HepG2 (cell line): ENCODE measurements at regions not wholly inside any gene's neighbourhood (a gene's known extent, or its start where the extent isn't known, plus 50 kb on each side); places are given as distances from the start of the nearest gene placed in this dataset.

Source experiments
- ARHGAP35 ChIP-seq: sonication (generic); formaldehyde crosslinking; IDR thresholded peaks from 2 replicates; pipeline ENCODE4 v1.9.0; 2022; ENCODE audit warnings: mild to moderate bottlenecking, inconsistent platforms, moderate library complexity, missing genetic modification reagents, borderline replicate concordance
- ASH2L ChIP-seq: fragments of 300-600, 200-600 bp; sonication (generic); IDR thresholded peaks from 2 replicates; pipeline ENCODE4 v1.7.0; 2017; ENCODE audit warnings: low read depth, mild to moderate bottlenecking, moderate library complexity, mixed read lengths, low read length; ENCODE audit not compliant: insufficient read length
- DZIP1 ChIP-seq: sonication (generic); formaldehyde crosslinking; IDR thresholded peaks from 2 replicates; pipeline ENCODE4 v1.5.0; 2020; ENCODE audit warnings: mild to moderate bottlenecking, missing genetic modification reagents
- EED ChIP-seq: sonication (generic); formaldehyde crosslinking; IDR thresholded peaks from 2 replicates; pipeline ENCODE4 v1.5.0; 2020; ENCODE audit warnings: mild to moderate bottlenecking, missing genetic modification reagents
- ERF ChIP-seq: IDR thresholded peaks from 2 replicates; pipeline ENCODE4 v1.6.1; 2018; ENCODE audit warnings: missing biosample characterization, missing genetic modification reagents
- HIVEP1 ChIP-seq: sonication (generic); formaldehyde crosslinking; IDR thresholded peaks from 2 replicates; pipeline ENCODE4 v1.4.0; 2020; ENCODE audit warnings: mild to moderate bottlenecking, missing genetic modification reagents
- HMG20B ChIP-seq: conservative IDR thresholded peaks from 2 replicates; pipeline ENCODE4 v1.6.1; 2016; ENCODE audit warnings: missing genetic modification reagents, missing compliant biosample characterization
- KLF13 ChIP-seq: sonication (generic); formaldehyde crosslinking; IDR thresholded peaks from 2 replicates; pipeline ENCODE4 v1.4.0; 2020; ENCODE audit warnings: mild to moderate bottlenecking, missing genetic modification reagents
- MTA1 ChIP-seq: sonication (generic); formaldehyde crosslinking; IDR thresholded peaks from 2 replicates; pipeline ENCODE4 v1.4.0; 2020; ENCODE audit warnings: missing genetic modification reagents, mild to moderate bottlenecking, borderline replicate concordance
- MZF1 ChIP-seq: sonication (generic); formaldehyde crosslinking; IDR thresholded peaks from 2 replicates; pipeline ENCODE4 v1.8.1; 2023; ENCODE audit warnings: mild to moderate bottlenecking, missing genetic modification reagents, borderline replicate concordance
- POLR2AphosphoS5 ChIP-seq: IDR thresholded peaks from 2 replicates; pipeline ENCODE4 v1.6.1; 2012; ENCODE audit warnings: low read depth, low read length
- RAD51 ChIP-seq: fragments of 450-650 bp; IDR thresholded peaks from 2 replicates; pipeline ENCODE4 v1.6.1; 2016; ENCODE audit warnings: borderline replicate concordance
- TARDBP ChIP-seq: sonication (generic); formaldehyde crosslinking; IDR thresholded peaks from 2 replicates; pipeline ENCODE4 v1.8.0; 2022; ENCODE audit warnings: mild to moderate bottlenecking, missing genetic modification reagents
- ZMAT3 ChIP-seq: sonication (generic); formaldehyde crosslinking; conservative IDR thresholded peaks from 2 replicates; pipeline ENCODE4 v1.7.0; 2021; ENCODE audit warnings: missing genetic modification reagents
- ZNF431 ChIP-seq: sonication (generic); formaldehyde crosslinking; IDR thresholded peaks from 2 replicates; pipeline ENCODE4 v1.9.0; 2022; ENCODE audit warnings: missing genetic modification reagents, low read depth, mild to moderate bottlenecking, borderline replicate concordance
- ZNF558 ChIP-seq: sonication (generic); formaldehyde crosslinking; IDR thresholded peaks from 2 replicates; pipeline ENCODE4 v1.9.0; 2022; ENCODE audit warnings: mild to moderate bottlenecking, missing genetic modification reagents, borderline replicate concordance
- TF ChIP-seq, protein P1 (sequence below): sonication (generic); formaldehyde crosslinking; IDR thresholded peaks from 2 replicates; pipeline ENCODE4 v1.5.1; 2020; ENCODE audit warnings: missing genetic modification reagents, mild to moderate bottlenecking, borderline replicate concordance
- TF ChIP-seq, protein P2 (sequence below), 2 experiments: sonication (generic) in 1 of 2; formaldehyde crosslinking in 1 of 2; IDR thresholded peaks; 2 replicates each; pipeline versions ENCODE4 v1.4.0 to v1.6.1; 2018 to 2020; ENCODE audit warnings: missing genetic modification reagents in 2 of 2, borderline replicate concordance in 1 of 2, low read depth in 1 of 2, mild to moderate bottlenecking in 1 of 2, missing biosample characterization in 1 of 2
- TF ChIP-seq, protein P3 (sequence below): sonication (generic); formaldehyde crosslinking; IDR thresholded peaks from 2 replicates; pipeline ENCODE4 v1.4.0; 2020; ENCODE audit warnings: missing genetic modification reagents
- TF ChIP-seq, protein P4 (sequence below): sonication (generic); formaldehyde crosslinking; IDR thresholded peaks from 2 replicates; pipeline ENCODE4 v1.4.0; 2020; ENCODE audit warnings: missing genetic modification reagents

GRCh38 chr6:168244961-168245551, 74.5 kb downstream of the DACT2 start (continued):
- 0 out of 2 replicates have a peak, but pooled peaks have one; percentile 48 for TF ChIP-seq ZNF431
- 0 out of 2 replicates have a peak, but pooled peaks have one; percentile 24 for TF ChIP-seq ARHGAP35 (CRISPR knock-in tag)
- TF ChIP-seq ZMAT3 (CRISPR knock-in tag), result no peak
- TF ChIP-seq ZNF558 (CRISPR knock-in tag), result no peak
- TF ChIP-seq, protein P1, sequence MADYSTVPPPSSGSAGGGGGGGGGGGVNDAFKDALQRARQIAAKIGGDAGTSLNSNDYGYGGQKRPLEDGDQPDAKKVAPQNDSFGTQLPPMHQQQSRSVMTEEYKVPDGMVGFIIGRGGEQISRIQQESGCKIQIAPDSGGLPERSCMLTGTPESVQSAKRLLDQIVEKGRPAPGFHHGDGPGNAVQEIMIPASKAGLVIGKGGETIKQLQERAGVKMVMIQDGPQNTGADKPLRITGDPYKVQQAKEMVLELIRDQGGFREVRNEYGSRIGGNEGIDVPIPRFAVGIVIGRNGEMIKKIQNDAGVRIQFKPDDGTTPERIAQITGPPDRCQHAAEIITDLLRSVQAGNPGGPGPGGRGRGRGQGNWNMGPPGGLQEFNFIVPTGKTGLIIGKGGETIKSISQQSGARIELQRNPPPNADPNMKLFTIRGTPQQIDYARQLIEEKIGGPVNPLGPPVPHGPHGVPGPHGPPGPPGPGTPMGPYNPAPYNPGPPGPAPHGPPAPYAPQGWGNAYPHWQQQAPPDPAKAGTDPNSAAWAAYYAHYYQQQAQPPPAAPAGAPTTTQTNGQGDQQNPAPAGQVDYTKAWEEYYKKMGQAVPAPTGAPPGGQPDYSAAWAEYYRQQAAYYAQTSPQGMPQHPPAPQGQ (CRISPR knock-in tag), result no peak
- TF ChIP-seq KLF13 (CRISPR knock-in tag), result no peak
- no peak for TF ChIP-seq DZIP1 (CRISPR knock-in tag)
- TF ChIP-seq EED (CRISPR knock-in tag), result no peak
- peak; percentile 48 for TF ChIP-seq ASH2L
- TF ChIP-seq, protein P2, sequence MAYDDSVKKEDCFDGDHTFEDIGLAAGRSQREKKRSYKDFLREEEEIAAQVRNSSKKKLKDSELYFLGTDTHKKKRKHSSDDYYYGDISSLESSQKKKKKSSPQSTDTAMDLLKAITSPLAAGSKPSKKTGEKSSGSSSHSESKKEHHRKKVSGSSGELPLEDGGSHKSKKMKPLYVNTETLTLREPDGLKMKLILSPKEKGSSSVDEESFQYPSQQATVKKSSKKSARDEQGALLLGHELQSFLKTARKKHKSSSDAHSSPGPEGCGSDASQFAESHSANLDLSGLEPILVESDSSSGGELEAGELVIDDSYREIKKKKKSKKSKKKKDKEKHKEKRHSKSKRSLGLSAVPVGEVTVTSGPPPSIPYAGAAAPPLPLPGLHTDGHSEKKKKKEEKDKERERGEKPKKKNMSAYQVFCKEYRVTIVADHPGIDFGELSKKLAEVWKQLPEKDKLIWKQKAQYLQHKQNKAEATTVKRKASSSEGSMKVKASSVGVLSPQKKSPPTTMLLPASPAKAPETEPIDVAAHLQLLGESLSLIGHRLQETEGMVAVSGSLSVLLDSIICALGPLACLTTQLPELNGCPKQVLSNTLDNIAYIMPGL (CRISPR knock-in tag; IDR thresholded peaks at IDR 0.05; ENCODE audit: borderline replicate concordance in 1 of 2, low read depth in 1 of 2), result 0 out of 4 replicates have a peak, but pooled peaks of 1 of the 2 experiments have one; percentile 42
- peak; percentile 87 for TF ChIP-seq ERF (CRISPR knock-in tag)
- TF ChIP-seq, protein P3, sequence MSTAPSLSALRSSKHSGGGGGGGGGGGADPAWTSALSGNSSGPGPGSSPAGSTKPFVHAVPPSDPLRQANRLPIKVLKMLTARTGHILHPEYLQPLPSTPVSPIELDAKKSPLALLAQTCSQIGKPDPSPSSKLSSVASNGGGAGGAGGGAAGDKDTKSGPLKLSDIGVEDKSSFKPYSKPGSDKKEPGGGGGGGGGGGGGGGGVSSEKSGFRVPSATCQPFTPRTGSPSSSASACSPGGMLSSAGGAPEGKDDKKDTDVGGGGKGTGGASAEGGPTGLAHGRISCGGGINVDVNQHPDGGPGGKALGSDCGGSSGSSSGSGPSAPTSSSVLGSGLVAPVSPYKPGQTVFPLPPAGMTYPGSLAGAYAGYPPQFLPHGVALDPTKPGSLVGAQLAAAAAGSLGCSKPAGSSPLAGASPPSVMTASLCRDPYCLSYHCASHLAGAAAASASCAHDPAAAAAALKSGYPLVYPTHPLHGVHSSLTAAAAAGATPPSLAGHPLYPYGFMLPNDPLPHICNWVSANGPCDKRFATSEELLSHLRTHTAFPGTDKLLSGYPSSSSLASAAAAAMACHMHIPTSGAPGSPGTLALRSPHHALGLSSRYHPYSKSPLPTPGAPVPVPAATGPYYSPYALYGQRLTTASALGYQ (CRISPR knock-in tag), result peak; percentile 77
- TF ChIP-seq POLR2AphosphoS5, result no peak
- no peak for TF ChIP-seq MZF1 (CRISPR knock-in tag)
- no peak for TF ChIP-seq RAD51
- 0 out of 2 replicates have a peak, but pooled peaks have one; percentile 49 for TF ChIP-seq HMG20B (CRISPR knock-in tag)
- peak; percentile 66; the same call in 1 of the 2 replicates for TF ChIP-seq TARDBP
- TF ChIP-seq, protein P4, sequence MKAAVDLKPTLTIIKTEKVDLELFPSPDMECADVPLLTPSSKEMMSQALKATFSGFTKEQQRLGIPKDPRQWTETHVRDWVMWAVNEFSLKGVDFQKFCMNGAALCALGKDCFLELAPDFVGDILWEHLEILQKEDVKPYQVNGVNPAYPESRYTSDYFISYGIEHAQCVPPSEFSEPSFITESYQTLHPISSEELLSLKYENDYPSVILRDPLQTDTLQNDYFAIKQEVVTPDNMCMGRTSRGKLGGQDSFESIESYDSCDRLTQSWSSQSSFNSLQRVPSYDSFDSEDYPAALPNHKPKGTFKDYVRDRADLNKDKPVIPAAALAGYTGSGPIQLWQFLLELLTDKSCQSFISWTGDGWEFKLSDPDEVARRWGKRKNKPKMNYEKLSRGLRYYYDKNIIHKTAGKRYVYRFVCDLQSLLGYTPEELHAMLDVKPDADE (CRISPR knock-in tag), result no peak; the same call in 1 of the 2 replicates
- TF ChIP-seq MTA1, result peak; percentile 50; the same call in 1 of the 2 replicates
- TF ChIP-seq HIVEP1 (CRISPR knock-in tag), result no peak
